ENCODE measurements at regions not wholly inside any gene's neighbourhood (a gene's known extent, or its start where the extent isn't known, plus 50 kb on each side); places are given as distances from the start of the nearest gene placed in this dataset.

- TF ChIP-seq ELF4 (IDR thresholded peaks at IDR 0.05) (no peak), FOXA1 (IDR thresholded peaks at IDR 0.05) (no peak)
- DNase-seq (ENCODE audit: extremely low spot score), result no peak
- CTCF ChIA-PET, result no interaction called here
- POLR2A ChIA-PET, result no interaction called here
Measured at GRCh38 chr16:65947951-65948350, 418.5 kb upstream of the CDH5 start.

GRCh38 chr16:65945493-65945892 lies 421.0 kb upstream of the CDH5 start:
- no peak for DNase-seq (ENCODE audit: extremely low spot score)
- no peak for TF ChIP-seq TARDBP (IDR thresholded peaks at IDR 0.05)
- no peak for TF ChIP-seq ARNT (IDR thresholded peaks at IDR 0.05)
- no peak for TF ChIP-seq LEF1 (IDR thresholded peaks at IDR 0.05; ENCODE audit: borderline replicate concordance)
- no peak for TF ChIP-seq FOXA1 (IDR thresholded peaks at IDR 0.05)
- TF ChIP-seq ZNF384 (IDR thresholded peaks at IDR 0.05), result no peak
- TF ChIP-seq SUZ12 (IDR thresholded peaks at IDR 0.05), result no peak
- no peak for TF ChIP-seq BHLHE40 (IDR thresholded peaks at IDR 0.05; ENCODE audit: borderline replicate concordance)
- no peak for TF ChIP-seq NFRKB (IDR thresholded peaks at IDR 0.05)
- TF ChIP-seq, protein P1, sequence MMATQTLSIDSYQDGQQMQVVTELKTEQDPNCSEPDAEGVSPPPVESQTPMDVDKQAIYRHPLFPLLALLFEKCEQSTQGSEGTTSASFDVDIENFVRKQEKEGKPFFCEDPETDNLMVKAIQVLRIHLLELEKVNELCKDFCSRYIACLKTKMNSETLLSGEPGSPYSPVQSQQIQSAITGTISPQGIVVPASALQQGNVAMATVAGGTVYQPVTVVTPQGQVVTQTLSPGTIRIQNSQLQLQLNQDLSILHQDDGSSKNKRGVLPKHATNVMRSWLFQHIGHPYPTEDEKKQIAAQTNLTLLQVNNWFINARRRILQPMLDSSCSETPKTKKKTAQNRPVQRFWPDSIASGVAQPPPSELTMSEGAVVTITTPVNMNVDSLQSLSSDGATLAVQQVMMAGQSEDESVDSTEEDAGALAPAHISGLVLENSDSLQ (IDR thresholded peaks at IDR 0.05), result no peak
- TF ChIP-seq CTBP1 (IDR thresholded peaks at IDR 0.05; ENCODE audit: borderline replicate concordance), result no peak
- TF ChIP-seq L3MBTL2 (conservative IDR thresholded peaks at IDR 0.05), result no peak
- TF ChIP-seq HDGF (IDR thresholded peaks at IDR 0.05; ENCODE audit: borderline replicate concordance), result no peak
- TF ChIP-seq FOXK2 (IDR thresholded peaks at IDR 0.05), result no peak
- no peak for TF ChIP-seq FOXM1 (IDR thresholded peaks at IDR 0.05; ENCODE audit: borderline replicate concordance)
- no peak for TF ChIP-seq ELF4 (IDR thresholded peaks at IDR 0.05)
- CTCF ChIA-PET, result no interaction called here
- POLR2A ChIA-PET, result no interaction called here

DNA sequence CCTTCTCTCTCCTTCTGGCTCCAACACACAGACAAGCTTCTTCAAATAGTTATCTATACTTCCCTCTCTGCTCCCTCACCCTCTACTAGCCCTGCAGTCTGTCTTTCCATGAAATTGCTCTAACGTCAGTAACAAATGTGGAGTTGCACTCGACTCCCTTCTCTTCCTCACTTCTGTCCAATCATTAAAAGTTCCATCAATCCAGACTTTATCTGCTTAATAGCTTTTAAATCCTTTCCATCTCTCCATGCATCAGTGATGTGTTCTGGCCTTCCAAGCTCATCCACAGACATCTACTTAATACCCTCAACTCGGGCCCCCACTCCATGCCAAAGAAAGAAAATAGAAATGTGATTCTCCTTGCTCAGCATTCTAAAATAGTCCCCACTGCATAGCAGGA lies 422.1 kb upstream of the CDH5 start:
- no peak for DNase-seq (ENCODE audit: extremely low spot score)
- TF ChIP-seq FOXA1 (IDR thresholded peaks at IDR 0.05) (no peak), CTBP1 (IDR thresholded peaks at IDR 0.05; ENCODE audit: borderline replicate concordance) (no peak), FOXM1 (IDR thresholded peaks at IDR 0.05; ENCODE audit: borderline replicate concordance) (no peak), ZNF384 (IDR thresholded peaks at IDR 0.05) (no peak), ELF4 (IDR thresholded peaks at IDR 0.05) (no peak), ARNT (IDR thresholded peaks at IDR 0.05) (no peak), FOXK2 (IDR thresholded peaks at IDR 0.05) (no peak), NFRKB (IDR thresholded peaks at IDR 0.05) (no peak), BHLHE40 (IDR thresholded peaks at IDR 0.05; ENCODE audit: borderline replicate concordance) (no peak), LEF1 (IDR thresholded peaks at IDR 0.05; ENCODE audit: borderline replicate concordance) (no peak), HDGF (IDR thresholded peaks at IDR 0.05; ENCODE audit: borderline replicate concordance) (no peak), L3MBTL2 (conservative IDR thresholded peaks at IDR 0.05) (no peak)
- TF ChIP-seq, protein P1 (IDR thresholded peaks at IDR 0.05), result no peak
- ChIA-PET CTCF (no interaction called here), POLR2A (no interaction called here)

- POLR2A ChIA-PET, result no interaction called here
Measured at GRCh38 chr16:65940711-65941110, 425.8 kb upstream of the CDH5 start.

GRCh38 chr16:65938083-65938482 lies 428.4 kb upstream of the CDH5 start:
- ChIA-PET POLR2A (no interaction called here), CTCF (no interaction called here)
- TF ChIP-seq L3MBTL2 (conservative IDR thresholded peaks at IDR 0.05) (no peak), BHLHE40 (IDR thresholded peaks at IDR 0.05; ENCODE audit: borderline replicate concordance) (no peak), LEF1 (IDR thresholded peaks at IDR 0.05; ENCODE audit: borderline replicate concordance) (no peak), HDGF (IDR thresholded peaks at IDR 0.05; ENCODE audit: borderline replicate concordance) (no peak), ARNT (IDR thresholded peaks at IDR 0.05) (no peak), ZNF384 (IDR thresholded peaks at IDR 0.05) (no peak), NFRKB (IDR thresholded peaks at IDR 0.05) (no peak)
- TF ChIP-seq, protein P1 (IDR thresholded peaks at IDR 0.05), result no peak
- no peak for DNase-seq (ENCODE audit: extremely low spot score)

More at GRCh38 chr16:65940711-65941110, 425.8 kb upstream of the CDH5 start:
- CTCF ChIA-PET, result no interaction called here
- no peak for TF ChIP-seq FOXK2 (IDR thresholded peaks at IDR 0.05)
- no peak for DNase-seq (ENCODE audit: extremely low spot score)

- POLR2A ChIA-PET, result no interaction called here
- CTCF ChIA-PET, result no interaction called here
- TF ChIP-seq FOXM1 (IDR thresholded peaks at IDR 0.05; ENCODE audit: borderline replicate concordance) (no peak), FOXK2 (IDR thresholded peaks at IDR 0.05) (no peak), LEF1 (IDR thresholded peaks at IDR 0.05; ENCODE audit: borderline replicate concordance) (no peak)
- DNase-seq (ENCODE audit: extremely low spot score), result no peak
Measured at GRCh38 chr16:65937455-65937854, 429.0 kb upstream of the CDH5 start.

GRCh38 chr16:65936096-65936495 lies 430.4 kb upstream of the CDH5 start:
- DNase-seq (ENCODE audit: extremely low spot score), result no peak
- POLR2A ChIA-PET, result no interaction called here
- CTCF ChIA-PET, result no interaction called here

GRCh38 chr16:65934443-65934842 lies 432.0 kb upstream of the CDH5 start:
- TF ChIP-seq ARNT (IDR thresholded peaks at IDR 0.05) (no peak), NFRKB (IDR thresholded peaks at IDR 0.05) (no peak), LEF1 (IDR thresholded peaks at IDR 0.05; ENCODE audit: borderline replicate concordance) (no peak), FOXM1 (IDR thresholded peaks at IDR 0.05; ENCODE audit: borderline replicate concordance) (no peak), L3MBTL2 (conservative IDR thresholded peaks at IDR 0.05) (no peak), ELF4 (IDR thresholded peaks at IDR 0.05) (no peak), SP1 (IDR thresholded peaks at IDR 0.05) (no peak), CTBP1 (IDR thresholded peaks at IDR 0.05; ENCODE audit: borderline replicate concordance) (no peak), SUZ12 (IDR thresholded peaks at IDR 0.05) (no peak), BHLHE40 (IDR thresholded peaks at IDR 0.05; ENCODE audit: borderline replicate concordance) (no peak), FOXA1 (IDR thresholded peaks at IDR 0.05) (no peak), HDGF (IDR thresholded peaks at IDR 0.05; ENCODE audit: borderline replicate concordance) (no peak), TARDBP (IDR thresholded peaks at IDR 0.05) (no peak), ZNF384 (IDR thresholded peaks at IDR 0.05) (no peak), FOXK2 (IDR thresholded peaks at IDR 0.05) (no peak)
- TF ChIP-seq, protein P1 (IDR thresholded peaks at IDR 0.05), result no peak
- ChIA-PET CTCF (no interaction called here), POLR2A (no interaction called here)
- no peak for DNase-seq (ENCODE audit: extremely low spot score)

More at GRCh38 chr16:65936096-65936495, 430.4 kb upstream of the CDH5 start:
- TF ChIP-seq FOXK2 (IDR thresholded peaks at IDR 0.05) (no peak), CTBP1 (IDR thresholded peaks at IDR 0.05; ENCODE audit: borderline replicate concordance) (no peak)

Measured in HEK293T (cell line).